ENCODE measurements at regions not wholly inside any gene's neighbourhood (a gene's known extent, or its start where the extent isn't known, plus 50 kb on each side); places are given as distances from the start of the nearest gene placed in this dataset.

GRCh38 chr7:15016315-15016667 is 113.7 kb upstream of the DGKB start:
- Histone ChIP-seq H3K27me3 (ENCODE audit: control insufficient read depth in 2 of 2, insufficient read depth in 2 of 2, low read length in 2 of 2) (no peaks in the 10 kb centered on the region), H3K9me1 (replicated peaks; ENCODE audit: control insufficient read depth, extremely low read depth, insufficient read depth, low read length) (no peaks in the 10 kb centered on the region), H3K9ac (replicated peaks; ENCODE audit: extremely low read depth, insufficient read depth, low read length) (no peak overlapping the region), H3K79me2 (ENCODE audit: control insufficient read depth, insufficient read depth, low read length) (no peaks in the 10 kb centered on the region), H4K20me1 (replicated peaks; ENCODE audit: control insufficient read depth, extremely low read depth, insufficient read depth, low read length) (no peaks in the 10 kb centered on the region), H3K36me3 (ENCODE audit: control insufficient read depth in 2 of 2, extremely low read depth in 1 of 2, insufficient read depth in 2 of 2, low read length in 2 of 2) (no peaks in the 10 kb centered on the region), H3K4me1 (ENCODE audit: control insufficient read depth, extremely low read depth, insufficient read depth, low read length) (peaks cover 4% of the 10 kb centered on the region), H2AFZ (ENCODE audit: low read depth, low read length) (no peak overlapping the region), H3K9me3 (replicated peaks; ENCODE audit: control insufficient read depth, insufficient read depth, low read length) (no peaks in the 10 kb centered on the region), H3K4me2 (ENCODE audit: insufficient read depth, low read length) (no peak overlapping the region), H3K27ac (ENCODE audit: insufficient read depth, low read depth, low read length) (no peak overlapping the region), H3K4me3 (replicated peaks in 1 of 3; ENCODE audit: insufficient read depth in 1 of 3, low read depth in 1 of 3, low read length in 3 of 3) (no peak overlapping the region)
- POLR2A ChIA-PET = no interaction called here
- FAIRE-seq (peak; percentile 28), DNase-seq (ENCODE audit: low read depth, low spot score) (no peak)
- CTCF ChIA-PET = interaction anchor here (0.6 to 5.2 kb wide), 76 partner anchors 10 to 1736 kb away, joined by 3 to 357 read pairs (median 4); partner anchors contain the start of gene DGKB
- BruUV-seq (replicated peaks) = no TSS peak
- intact Hi-C loops (cut with micrococcal nuclease) (loop anchor here (1.0 to 5.0 kb wide), 4 partner anchors 115 to 1056 kb away; no protein-coding TSS in a partner anchor), dilution Hi-C loops (cut with MboI; ENCODE audit: extremely low pct_ligation_motif_present, low sequenced_read_pairs) (no loop called here)
- no peak for TF ChIP-seq MYC (IDR thresholded peaks at IDR 0.05; ENCODE audit: low read depth, low read length)
- TF ChIP-seq MAX (IDR thresholded peaks at IDR 0.05; ENCODE audit: insufficient read depth, insufficient read length) = no peak
- TF ChIP-seq GATA2 (IDR thresholded peaks at IDR 0.05; ENCODE audit: insufficient read depth, insufficient read length, low read depth, low read length) = no peak
- TF ChIP-seq CTCF (IDR thresholded peaks at IDR 0.05; ENCODE audit: extremely low read depth in 1 of 2, insufficient read depth in 1 of 2, low read depth in 1 of 2, low read length in 2 of 2) = no peak
- no peak for TF ChIP-seq FOS (IDR thresholded peaks at IDR 0.05; ENCODE audit: borderline replicate concordance, insufficient read depth, low read length)
- no peak for TF ChIP-seq POLR2A (IDR thresholded peaks at IDR 0.05; ENCODE audit: low read depth, low read length)
- no peak for TF ChIP-seq POLR2AphosphoS5 (IDR thresholded peaks at IDR 0.05; ENCODE audit: insufficient read depth, low read depth, low read length)
- no peak for TF ChIP-seq EZH2 (IDR thresholded peaks at IDR 0.05; ENCODE audit: borderline replicate concordance, low read depth, low read length, severe bottlenecking)
- TF ChIP-seq JUN (IDR thresholded peaks at IDR 0.05; ENCODE audit: borderline replicate concordance, insufficient read depth, insufficient read length, low read depth) = no peak
